H1 (cell line): ENCODE measurements at regions not wholly inside any gene's neighbourhood (a gene's known extent, or its start where the extent isn't known, plus 50 kb on each side); places are given as distances from the start of the nearest gene placed in this dataset.

ENCODE experiments used
- POLR2A ChIP-seq, 2 experiments: IDR thresholded peaks; 1 replicate in 1 of 2; 2 replicates in 1 of 2; pipeline ENCODE4 v1.6.1; 2011; ENCODE audit warnings: low read depth in 2 of 2, low read length in 2 of 2, mild to moderate bottlenecking in 2 of 2; ENCODE audit errors: control extremely low read depth in 1 of 2
- TF ChIP-seq, protein P1 (sequence below): IDR thresholded peaks from 2 replicates; pipeline ENCODE4 v1.6.1; 2011; ENCODE audit warnings: low read depth, mild to moderate bottlenecking, low read length; ENCODE audit not compliant: insufficient read depth

DNA sequence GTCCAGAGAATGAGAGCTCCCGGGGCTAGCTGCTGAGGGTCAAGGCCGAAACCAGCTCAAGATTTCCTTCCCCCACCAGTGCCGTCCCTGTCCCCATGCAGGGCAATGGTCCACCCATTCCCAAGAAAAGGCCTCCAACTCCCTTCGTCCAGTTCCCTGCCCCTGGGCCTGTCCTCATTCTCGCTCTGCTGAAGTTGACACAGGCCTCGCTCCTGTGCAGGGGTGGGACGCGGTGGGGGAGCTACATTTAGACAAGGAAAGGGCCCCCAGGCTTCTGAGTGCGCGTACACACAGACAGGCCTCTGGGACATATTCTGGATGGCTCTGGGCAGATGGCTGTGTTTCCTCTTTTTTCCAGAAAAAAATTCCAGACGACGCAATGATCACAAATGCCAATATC lies 188.3 kb downstream of the ETS2 start:
- TF ChIP-seq, protein P1, sequence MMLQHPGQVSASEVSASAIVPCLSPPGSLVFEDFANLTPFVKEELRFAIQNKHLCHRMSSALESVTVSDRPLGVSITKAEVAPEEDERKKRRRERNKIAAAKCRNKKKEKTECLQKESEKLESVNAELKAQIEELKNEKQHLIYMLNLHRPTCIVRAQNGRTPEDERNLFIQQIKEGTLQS: no peak
- TF ChIP-seq POLR2A (IDR thresholded peaks at IDR 0.05; ENCODE audit: control extremely low read depth in 1 of 2, low read depth in 2 of 2, low read length in 2 of 2): no peak
